Islet precursor cell (in vitro differentiated cells): ENCODE measurements at regions not wholly inside any gene's neighbourhood (a gene's known extent, or its start where the extent isn't known, plus 50 kb on each side); places are given as distances from the start of the nearest gene placed in this dataset.
"Not testable (repeated sequence)": the region's sequence is repeated elsewhere in the genome, so short reads cannot be mapped to it uniquely, and the experiment has no call there.

ENCODE experiments used
- DNase-seq: peaks from one replicate; pipeline ENCODE4 v3.0.0-alpha.2; 2018

DNA sequence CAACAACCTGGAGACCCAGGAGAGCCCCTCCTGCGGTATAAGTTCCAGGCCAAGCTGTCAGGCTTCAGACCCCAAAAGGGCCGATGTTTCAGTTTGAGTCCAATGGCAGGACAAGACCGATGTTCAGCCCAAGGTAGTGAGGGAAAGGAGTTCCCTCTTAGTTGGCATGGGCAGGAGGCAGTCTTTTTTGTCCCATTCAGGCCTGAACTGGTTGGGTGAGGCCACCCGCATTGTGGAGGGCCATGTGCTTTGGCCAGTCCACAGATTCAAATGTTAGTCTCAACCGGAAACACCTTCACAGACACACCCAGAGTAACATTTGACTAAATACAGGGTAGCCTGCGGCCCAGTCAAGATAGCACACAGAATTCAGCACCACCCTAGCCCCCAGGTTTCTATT, 89.6 kb upstream of the ANKRD10 start:
- DNase-seq, result no peak

DNA sequence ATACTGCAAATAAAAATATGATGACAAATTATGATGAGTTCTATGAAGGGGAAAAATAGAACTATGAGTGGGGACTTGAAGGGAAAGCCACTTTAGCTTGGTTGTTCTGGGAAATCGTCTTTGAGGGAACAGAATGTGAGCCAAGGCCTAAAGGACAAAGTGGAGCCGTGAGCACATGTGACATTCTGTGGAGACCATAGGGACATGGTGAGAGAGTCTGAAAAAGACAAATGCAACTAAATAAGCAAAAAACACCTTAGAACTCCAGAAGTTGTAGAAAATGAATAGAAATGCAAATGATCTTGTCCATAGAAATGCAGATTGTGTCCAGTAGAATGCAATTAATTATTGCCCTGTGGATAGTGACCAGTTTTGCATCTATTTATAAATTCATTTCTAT, 86.8 kb upstream of the ANKRD10 start:
- DNase-seq, result no peak

DNA sequence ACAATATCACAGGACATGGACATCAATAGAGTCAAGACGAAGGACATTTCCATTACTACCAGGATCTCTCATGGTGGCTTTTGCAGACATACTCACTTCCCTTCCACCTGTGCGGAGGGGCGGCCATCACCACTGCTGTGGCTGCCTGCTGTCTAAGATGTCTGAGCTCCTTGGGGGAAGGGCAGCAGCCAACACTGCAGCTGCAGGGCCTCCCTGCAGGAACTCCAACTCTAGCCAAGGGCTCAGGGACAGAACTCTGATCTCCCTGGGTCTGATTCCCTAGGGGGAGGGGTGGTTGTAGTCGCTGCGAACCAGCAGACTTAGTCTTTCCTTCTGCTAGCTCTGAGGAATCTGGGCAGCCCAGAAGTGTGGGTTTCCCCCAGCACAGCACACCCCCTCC, 78.9 kb upstream of the ANKRD10 start:
- no peak for DNase-seq

- no peak for DNase-seq
These were observed 77.2 kb upstream of the ANKRD10 start for GRCh38 chr13:110991991-110992508.

DNA sequence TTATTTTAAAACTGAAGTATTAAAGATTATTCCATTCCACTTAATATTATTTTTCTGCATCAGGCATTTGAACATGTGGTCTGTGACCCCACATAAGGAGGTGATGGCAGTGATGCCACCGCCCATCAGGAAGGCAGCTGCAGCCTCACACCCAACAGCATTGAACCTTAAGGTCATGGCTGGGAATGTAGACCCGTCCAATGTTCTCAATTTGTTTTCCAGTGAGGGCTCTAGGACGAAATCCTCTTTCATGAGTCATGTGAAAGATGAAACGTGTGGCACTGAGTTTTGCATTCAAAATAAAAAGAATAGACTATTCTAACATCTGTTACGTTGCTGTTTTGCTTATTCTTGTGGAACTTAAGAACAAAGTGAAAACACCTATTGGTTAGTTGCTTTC, 74.5 kb upstream of the ANKRD10 start:
- DNase-seq, result no peak

DNA sequence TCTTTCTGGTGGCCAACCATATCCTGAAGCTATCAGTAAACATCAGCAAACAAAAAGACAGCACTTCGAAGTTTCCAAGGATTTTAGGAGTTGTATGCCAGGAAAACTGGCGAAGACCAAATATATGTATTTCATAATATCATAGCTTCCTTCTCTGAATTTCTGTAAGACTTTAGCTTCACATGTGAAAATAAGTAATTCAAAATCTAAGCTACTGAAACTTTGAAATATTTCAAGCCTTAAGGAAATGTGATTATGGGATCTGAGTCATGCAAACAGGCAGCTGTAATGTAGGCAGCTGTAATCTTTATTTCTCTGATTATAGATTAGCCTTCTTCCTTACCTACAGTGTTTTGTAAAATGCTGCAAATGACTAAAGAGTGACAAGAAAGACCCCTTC, 70.7 kb upstream of the ANKRD10 start:
- no peak for DNase-seq

DNA sequence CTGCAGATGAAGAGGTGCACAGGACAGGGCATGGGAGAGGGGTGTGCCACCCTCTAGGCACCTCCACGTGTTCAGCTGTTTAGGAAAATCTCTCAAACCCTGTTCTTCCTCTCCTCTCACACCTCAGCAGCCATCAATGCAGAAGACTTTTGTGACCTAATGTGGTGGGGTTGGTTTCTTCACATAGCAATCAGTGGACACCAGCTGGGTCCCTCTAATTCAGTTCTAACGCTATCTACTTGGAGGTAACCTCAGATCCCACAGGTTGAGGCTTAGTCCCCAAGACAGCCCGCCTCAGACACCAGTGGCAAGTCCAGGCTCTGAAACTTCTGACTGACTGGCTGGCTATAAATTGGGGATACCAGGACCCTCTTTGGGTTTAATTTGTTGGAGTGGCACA, 69.9 kb upstream of the ANKRD10 start:
- no peak for DNase-seq

GRCh38 chr13:110984381-110984780, 69.5 kb upstream of the ANKRD10 start:
- DNase-seq, result no peak

- DNase-seq, result no peak
These were observed 68.4 kb upstream of the ANKRD10 start for GRCh38 chr13:110983241-110983640.

DNA sequence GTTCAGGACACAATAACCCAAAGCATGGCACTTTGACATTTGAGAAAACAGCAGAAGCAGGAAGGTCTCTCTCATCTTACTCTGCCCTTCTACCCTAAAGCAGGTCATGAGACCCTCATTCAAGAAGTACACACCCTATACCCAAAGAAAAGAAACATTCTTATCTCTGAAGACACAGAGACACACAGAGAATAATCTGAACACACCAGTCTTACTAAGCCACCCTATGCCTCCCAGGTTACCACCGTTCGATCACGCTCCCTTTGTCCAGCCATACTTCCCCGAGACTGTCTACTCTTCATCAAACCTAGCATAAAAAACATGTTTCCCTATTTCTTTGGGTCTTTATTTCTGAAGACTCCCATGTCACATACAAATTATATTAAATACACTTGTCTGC, 66.5 kb upstream of the ANKRD10 start:
- no peak for DNase-seq

GRCh38 chr13:110980921-110981320, 66.1 kb upstream of the ANKRD10 start:
- DNase-seq, result no peak

DNA sequence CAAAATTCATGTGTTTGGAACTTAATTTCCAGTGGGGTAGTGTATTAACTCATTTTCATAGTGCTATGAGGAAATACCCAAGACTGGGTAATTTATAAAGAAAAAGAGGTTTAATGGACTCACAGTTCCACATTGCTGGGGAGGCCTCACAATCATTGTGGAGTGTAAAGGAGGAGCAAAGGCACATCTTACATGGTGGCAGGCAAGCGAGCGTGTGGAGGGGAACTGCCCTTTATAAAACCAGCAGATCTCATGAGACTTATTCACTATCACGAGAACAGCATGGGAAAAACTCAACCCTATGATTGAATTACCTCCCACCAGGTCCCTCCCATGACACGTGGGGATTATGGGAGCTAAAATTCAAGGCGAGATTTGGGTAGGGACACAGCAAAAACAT, 64.3 kb upstream of the ANKRD10 start:
- not testable (repeated sequence) for DNase-seq

- DNase-seq, result no peak
These were observed 63.5 kb upstream of the ANKRD10 start for GRCh38 chr13:110978390-110978789.

DNA sequence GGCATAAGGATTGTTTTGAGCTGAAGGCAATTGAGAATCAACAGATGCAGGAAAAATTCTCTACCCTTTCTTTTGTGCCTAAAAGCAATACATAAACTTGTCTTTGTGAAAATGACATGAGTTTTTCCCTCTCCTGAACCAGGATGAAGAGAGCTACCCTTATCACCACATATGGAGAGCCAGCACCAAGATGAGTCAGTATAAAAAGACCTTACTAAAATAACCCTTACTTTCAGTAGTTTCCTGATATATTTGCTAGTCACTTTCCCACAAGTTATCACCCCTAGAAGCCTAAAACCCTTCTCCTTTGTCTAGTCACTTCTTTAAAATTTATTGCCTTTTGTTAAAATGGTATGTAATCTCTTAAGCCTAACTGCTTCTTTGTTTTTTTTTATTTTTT, 61.9 kb upstream of the ANKRD10 start:
- DNase-seq, result no peak

DNA sequence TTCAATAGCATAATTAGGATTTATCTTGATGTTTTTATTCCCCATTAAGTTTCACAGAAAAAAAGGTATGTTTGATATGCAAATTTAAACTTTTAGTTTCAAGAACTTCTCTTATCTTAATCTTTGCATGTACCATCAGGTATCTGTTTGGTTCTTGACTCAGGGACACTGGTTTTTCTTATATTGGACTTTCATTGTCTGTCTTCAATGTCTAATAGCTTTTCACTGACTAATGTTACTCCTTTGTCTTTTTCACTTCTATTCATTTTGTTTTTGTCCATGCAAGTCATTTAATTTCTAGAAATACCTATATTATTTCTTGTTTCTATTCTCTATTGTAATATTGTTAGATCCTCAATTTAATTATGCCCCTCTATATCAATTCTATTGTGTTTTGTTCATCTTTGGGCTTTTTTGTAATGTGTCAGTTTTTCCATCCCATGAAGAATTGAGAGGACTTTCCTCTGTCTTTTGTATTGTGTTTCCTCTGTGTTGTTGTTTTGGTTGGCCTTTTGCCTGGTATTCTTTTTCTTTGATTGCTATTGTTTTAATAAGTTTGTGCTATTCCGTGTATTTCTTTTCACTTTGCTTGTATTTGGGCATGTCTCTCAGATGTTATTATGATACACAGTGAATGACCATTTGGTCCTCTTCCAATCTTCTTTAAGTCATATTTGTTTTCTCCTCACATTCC, 58.3 kb upstream of the ANKRD10 start:
- DNase-seq, result no peak

DNA sequence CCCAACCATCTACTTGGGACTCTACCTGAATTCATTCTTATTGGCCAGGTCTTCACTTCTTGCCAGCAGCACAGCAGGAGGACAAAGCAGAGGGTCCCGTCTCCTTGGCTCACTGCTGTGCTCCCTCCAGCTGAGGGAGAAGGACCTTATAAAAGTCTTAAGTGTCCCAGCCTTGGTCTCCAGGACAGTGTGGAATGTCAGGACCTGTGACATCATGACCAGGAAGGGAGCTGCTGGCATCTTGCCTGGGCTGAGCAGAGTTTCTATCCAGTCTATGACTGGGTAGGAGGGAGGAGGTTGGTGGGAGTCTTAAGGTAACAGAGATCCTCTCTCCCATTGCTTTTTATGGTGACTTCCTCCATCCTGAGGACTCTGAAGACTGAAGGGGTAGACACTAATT, 56.6 kb upstream of the ANKRD10 start:
- DNase-seq, result no peak

- not testable (repeated sequence) for DNase-seq
These were observed 52.4 kb upstream of the ANKRD10 start for GRCh38 chr13:110967156-110967855.

DNA sequence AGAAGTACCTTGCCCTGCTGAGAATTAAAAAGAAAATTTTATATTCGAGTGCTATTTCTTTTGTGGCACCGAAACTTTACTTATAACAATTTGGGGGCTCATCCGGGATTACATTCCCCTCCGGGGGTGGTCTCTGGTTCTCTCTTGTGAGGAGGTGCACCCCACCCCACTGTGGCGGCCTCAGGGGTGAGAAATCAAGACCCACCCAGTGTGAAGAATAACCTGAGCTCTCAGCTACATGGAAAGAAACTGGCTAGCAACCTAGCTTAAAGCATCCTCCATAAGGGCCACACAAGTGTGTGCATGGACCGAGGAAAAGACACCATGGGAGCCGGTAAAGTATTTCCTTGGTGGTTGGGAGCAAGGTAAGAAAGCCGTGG, 50.9 kb upstream of the ANKRD10 start:
- DNase-seq, result no peak

GRCh38 chr13:110965038-110965754, 50.3 kb upstream of the ANKRD10 start:
- no peak for DNase-seq
